CD4-positive, alpha-beta T cell treated with Interleukin-10 for 1 hour (primary cell): ENCODE measurements at regions not wholly inside any gene's neighbourhood (a gene's known extent, or its start where the extent isn't known, plus 50 kb on each side); places are given as distances from the start of the nearest gene placed in this dataset.

Experiments
- DNase-seq: peaks from one replicate; pipeline ENCODE4 v3.0.0-alpha.2; 2020

DNA sequence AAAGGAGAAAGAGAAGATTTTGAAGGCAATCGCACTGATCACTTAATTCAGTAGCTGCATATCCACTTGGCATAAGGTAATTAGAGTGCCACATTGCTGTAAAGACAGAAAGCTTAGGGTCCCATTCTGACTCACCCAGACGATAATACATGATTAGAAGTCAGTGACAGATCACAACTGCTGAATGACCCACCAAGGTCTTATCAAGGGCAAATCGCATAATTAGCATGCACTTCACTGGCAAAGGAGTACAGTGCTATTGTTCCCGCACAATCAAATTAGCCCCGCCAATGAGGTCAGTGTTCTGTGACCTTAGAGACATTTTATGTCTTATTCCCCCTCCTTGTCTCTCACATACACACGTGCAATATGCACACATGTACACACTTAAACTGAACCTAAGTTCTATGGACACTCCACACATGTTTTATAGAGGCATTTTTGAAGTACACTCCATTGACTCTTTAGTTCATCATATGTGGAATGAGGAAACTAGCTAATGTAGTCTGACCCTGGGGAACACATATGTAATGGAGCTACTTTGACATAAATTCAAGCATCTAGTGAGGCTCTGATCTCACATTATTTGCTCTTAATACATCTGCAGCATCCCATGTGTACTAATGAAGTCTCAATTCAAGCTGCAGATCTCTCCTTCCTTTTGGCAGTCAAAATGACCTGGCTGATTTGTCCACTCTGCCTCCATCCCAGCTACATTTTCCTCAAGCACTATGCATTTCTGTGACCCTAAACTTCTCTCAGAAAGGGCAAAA is 673.8 kb upstream of the FANCL start:
- DNase-seq, result no peak

DNA sequence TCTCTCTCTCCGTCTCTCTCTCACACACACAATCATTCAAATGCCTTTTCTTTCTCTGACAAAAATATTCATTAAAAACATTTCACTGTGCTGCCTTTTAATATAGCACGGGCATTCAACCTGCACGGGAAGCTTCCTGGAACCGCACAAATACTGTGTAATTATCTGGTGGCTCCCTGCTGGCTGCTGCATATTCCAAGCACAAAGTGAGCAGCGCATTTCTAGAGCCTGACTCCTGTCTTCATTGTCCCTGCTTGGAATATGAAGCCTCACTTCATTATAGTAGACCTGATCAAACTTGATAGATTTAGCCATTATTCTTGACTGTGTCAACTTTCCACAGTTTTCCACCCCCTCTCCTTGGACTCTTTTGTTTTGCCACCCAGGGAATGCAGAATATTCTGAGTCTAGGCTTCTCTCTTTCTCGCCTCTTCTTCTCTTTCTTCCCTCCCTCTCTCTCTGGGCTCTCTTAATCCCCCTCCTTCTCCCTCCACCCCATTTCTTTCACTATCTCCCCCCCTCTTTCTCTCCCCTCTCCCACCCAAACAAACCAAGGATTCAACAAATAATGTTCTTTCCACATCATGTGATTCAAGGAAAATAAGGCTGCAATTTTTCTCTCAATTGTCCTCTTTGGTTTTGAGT is 672.1 kb upstream of the FANCL start:
- DNase-seq, result no peak

DNA sequence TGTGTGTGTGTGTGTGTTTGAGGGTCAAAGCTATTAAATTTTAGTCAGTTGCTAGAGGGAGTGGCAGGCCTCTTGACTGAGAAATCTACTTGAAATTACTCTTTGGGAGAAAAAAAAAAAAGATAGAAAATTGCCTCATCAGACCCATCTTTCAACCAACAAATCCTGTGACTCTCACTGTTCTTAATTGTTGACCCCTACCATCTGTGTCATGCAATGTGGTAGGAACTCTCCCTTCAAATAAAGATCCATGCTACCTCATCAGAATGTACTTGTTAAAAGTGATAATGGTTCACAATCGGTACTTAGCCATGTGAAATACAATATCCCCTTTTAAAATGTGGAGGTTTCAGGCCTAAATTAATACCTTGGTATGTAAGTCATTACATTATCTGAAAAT is 670.8 kb upstream of the FANCL start:
- DNase-seq, result no peak

DNA sequence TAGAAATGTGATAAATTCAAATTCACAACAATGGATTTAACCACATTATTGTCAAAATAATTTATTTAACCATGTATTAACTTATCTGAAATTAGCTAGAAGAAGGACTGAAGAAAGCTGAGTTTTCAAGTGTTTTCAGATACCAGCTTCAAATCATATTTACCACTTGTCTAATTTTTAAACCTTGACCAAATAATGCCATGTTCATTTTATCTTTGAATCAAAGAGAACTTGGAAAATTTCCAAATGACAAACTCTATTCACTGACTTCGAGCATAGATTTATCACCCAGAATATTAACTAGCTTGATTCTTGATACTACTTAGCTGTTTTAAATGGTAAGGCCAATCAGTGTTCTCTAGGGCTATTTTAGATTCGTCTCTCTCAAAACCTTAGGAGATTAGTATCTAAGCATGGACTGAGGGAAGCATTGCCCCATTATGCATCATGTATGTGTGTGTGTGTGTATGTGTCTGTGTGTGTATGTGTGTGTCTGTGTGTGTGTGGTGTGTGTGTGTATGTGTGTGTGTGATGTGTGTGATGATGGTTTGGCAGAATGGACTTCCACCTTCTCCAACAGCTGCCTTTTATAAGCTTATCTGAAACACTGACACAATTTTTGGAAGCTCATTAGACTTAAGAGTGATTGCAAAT is 667.5 kb upstream of the FANCL start:
- no peak for DNase-seq

DNA sequence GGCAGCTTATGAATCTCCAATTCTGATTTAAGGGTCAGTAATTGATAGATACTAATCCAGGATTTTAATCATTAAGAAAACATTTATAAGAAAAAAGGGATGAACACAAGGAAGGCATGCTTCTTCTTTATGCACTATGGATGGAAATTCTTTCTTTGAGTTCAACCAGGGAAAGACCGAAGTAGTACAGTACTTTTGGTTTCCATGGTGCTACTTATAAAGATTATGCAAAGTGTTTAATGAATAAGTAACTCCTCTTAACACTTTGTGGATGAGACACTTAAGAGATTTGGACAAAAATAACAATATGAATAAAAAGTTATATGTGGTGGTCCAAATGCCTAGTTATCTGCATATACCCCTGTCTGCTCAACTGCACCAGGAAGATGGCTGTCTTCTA is 666.5 kb upstream of the FANCL start:
- no peak for DNase-seq

DNA sequence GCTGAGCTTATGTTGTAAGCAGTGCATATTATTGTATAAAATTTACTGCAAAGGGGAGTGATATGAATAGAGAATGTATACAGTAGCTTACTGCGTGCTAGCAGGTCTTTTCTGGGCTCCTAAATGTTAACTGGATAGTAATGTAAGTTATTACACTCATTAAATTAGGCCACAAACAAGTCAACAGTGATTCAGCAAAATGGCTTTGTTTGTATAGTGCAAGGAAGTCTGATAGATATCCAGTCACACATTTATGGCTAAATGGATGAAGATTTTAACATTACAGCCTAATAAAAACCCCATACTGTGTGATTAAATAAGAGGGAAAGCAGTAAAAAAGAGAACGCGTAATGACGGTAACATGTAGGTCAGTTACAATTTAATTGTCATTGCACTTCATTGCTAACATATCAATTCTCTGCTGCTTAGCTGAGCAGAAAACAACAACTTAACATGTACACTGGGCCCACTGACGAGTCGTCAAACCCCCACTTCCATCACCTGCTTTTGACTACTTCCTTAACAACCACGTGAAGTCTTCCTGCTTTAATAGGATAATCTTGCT is 665.0 kb upstream of the FANCL start:
- DNase-seq, result no peak

DNA sequence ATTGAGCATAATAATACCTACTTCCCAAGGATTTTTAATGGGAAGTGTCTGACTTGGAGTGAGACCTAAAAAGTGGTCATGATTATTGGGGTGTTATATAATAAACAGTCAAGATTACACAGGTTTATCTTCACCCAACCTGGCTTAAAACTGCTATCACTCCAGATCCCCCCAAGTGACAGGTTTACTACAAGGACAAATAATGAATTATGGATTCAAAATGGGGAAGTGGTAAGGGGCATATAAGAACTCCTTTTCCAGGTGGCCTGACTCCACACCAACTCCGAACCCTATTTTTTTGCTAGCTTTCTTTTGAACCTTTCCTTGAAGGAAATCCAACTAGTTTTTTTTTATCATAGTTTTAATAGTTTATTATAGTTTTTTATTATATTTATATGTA is 663.0 kb upstream of the FANCL start:
- DNase-seq, result no peak

DNA sequence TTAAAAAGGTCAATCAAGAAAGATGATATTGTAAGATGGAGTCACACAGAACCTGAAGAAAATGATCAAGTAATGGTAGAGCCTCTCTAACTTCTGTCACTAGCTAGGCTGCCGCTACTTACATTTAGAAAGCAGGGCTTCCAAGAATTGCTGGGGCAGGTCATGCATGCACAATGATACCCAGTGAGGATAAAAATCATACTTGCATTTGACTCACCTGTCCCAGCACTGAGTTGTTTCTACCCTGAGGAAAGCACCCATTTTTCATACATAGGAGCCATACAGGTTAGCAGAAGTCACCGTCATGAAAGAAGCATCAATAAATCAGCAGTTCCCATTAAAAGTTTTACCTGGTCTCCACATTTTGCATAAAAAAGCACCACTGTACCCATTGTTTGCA is 662.3 kb upstream of the FANCL start:
- no peak for DNase-seq

DNA sequence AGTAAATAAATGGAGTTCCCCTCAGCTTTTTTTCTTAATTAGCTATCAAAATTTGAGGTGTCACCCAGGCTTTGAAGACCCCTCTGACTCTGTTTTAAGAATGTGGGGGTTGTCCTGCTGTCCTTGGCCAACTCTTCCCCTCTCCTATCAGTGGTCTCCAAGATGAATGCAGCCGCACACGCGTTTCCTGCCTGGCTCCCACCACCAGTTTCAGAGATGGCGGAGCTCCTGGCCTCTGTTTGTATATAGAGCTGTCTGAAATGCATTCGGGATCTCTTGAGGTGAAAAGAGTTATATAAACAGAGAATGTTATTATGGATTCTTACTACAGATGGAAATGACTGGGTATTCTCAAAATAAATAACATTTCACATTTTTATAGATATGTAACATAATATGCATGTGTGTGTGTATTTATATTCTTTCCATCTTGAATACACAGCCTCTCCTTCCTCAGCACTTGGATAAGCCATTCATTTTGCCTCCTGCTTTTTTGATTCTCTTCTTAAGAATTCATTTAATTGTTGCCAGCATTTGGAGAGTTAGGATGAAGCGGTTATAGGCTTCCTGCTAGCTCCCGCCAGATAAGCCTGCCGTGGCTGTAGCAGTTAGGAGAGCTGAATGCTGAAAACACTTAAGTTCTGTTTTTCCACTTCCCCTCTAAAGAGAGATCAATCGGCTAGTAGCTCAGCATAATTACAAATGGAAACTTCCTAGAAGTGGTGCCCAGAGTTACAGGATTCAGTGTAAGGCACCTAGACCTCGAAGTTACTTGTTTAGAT is 659.3 kb upstream of the FANCL start:
- no peak for DNase-seq

DNA sequence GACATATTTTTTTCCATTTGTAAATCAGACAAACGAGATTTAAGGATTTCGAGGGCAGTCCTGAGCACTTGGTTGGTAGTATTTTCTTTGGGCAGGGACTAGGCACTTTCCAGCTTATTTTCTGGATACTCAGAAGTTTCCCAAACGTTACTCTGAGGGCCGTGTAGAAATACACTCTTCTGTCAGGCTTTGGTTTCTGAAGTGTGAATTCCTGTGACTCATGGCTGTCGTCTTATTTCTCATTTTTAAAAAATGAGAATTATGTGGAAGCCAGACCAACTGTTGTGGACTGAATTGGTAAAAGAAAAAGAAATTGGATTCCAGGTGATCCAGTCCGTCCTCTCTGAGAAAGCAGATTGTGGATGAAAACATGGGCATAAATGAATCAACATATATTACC is 658.6 kb upstream of the FANCL start:
- DNase-seq, result no peak

DNA sequence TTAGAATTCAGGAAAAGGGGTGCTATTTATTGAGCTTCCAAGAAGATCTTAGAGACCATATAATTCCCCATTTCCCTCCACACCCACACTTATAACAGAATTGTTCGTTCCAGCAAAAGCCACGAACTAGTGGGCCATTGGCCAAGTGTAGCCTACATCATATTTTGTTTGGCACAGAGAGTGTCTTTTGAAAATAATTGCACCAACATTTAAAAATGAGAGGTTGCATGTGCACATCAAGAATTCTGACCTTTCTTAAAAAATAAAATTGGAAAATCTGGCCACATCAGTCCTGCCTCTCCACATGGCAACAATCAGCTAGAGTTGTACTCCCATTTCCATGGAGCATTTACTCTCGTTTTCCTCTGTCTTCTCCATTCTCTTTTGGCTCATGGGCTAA is 655.5 kb upstream of the FANCL start:
- no peak for DNase-seq

DNA sequence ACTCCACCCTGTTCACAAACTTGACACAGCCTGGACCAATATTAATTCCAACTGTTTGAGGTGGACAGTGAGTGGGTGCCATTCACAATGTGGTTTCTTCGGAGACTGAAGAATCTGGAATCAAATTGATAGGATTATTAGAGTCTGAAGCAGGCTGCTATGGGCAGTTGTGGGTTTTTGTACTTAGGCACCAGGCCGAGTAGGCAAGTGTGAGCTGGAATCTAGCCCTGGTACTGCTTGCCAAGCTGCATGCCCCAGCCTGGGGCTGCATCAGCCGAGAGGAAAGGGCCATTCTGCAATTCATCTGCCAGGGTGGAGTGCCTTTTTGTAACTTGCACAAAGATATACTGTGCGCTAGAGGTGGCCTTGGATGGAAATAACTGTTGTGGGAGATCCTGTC is 654.7 kb upstream of the FANCL start:
- DNase-seq, result no peak

DNA sequence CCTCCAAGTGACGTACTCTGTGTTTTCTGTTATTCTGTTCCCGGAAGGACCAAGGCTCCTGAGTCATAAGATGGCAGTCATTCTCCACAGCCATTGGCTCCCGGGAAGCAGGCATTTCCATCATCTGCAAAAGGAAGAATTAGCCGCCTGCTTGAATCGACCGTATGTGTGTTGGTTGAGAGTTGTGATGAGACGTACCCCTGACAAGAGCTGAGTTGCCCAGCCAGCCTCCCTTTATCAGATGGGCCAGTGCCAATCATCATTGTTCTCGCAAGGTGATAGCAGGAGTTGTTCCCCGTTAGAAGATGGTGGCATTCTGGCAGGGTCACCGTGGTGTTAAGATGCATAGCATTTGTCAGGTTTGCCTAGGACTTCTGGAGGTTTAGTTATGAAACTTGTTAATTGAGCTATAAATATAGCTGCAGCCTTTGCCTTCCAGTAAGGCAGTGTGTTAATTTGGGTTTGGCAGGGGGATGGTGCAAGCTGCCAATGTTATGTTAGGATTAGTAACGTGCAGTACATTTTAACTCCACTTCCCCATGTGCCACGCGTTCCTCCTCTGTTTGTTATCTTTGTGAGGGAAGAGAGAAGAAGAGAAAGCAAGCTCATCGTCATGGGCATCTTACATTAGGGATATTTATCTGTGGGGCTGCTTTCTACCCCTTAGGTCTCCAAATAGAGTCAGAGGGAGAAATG is 652.7 kb upstream of the FANCL start:
- no peak for DNase-seq

DNA sequence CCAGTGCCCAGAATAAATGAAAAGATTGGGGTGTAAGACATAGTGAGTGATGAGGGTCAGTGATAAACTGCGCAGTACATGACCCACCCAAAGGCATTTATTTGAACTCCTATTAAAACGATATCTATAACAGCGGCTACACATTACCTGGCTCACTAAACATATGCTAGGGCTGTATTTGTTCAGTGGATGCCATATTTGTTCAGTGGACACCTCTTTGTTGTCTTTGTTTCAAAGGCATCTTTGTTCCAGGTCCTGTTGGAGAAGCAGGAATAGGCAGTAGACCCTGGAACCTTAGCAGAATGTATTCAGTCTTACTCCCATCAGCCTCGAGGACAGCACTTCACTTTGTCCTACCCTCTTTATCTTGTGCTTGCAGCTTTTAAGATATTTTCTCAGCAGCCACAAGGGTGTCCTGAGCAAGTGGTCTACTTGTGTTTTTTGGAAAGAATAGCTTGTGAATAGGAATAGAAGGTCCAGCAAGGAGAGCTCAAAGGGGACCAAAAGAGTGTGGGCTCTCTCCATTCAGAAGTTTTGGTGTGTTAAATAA is 650.8 kb upstream of the FANCL start:
- DNase-seq, result no peak

DNA sequence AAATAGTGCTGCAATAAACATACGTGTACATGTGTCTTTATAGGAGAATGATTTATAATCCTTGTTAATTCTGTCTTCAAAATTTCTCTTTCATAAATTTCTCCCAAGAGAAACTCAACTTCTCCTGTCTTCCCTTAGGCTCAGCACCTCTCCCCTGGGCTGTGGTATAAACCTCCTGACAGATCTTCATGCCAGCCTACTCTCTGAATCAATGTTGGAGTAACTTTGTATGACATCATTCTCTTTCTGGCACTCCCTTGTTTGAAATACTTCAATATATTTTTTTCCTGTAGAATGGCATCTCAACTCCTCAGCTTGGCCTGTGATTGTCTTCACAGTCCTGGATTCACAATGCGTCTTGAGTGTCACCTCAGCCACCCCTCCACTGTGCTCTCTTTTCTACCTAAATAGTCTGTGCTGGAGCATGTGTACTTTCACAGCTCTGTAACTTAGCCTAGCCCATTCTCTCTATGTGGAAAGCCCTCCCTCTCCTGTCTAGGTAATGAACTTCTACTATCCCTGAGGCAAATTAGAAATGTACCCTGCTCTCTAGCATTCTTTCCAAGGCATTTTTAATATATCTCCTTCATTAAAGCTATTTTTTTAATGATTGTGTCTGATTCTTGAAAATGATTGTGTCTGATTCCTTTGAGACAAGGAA is 649.9 kb upstream of the FANCL start:
- no peak for DNase-seq

DNA sequence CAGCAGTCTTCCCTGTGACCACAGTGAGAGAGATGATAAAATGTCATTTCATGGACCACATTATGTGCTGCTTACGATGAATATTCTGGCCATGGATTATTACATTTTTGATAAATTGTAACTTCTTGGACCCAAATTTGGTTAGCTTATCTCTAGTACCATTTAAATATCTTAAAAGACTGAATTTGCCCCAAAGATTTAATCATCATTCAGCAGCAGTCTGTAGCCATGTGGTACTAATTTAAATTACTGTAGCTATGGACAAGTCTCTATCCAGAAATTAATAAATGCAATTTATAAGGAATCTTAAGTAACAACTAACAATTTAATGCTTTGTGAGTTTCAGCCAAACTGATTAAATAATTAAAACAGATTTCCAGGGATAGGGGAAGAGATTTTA is 644.9 kb upstream of the FANCL start:
- no peak for DNase-seq

DNA sequence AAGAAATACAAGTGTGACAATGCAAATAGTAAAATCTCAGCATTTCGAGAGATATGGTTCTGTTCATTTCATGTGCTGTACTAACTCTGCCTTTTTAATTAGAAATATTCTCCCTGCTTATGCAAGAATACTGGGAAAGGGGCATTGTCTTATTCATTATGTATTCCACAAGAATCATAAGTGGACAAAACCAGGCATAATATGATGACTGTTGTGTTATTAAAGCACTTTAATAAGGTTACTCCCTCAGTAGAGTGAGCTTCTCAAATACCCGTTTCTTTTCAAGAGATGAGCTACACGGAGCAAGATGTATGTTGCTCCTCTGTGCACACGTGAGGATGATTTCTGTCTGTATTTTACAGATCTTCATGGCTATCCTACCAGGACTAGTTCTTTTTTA is 638.7 kb upstream of the FANCL start:
- DNase-seq, result no peak

DNA sequence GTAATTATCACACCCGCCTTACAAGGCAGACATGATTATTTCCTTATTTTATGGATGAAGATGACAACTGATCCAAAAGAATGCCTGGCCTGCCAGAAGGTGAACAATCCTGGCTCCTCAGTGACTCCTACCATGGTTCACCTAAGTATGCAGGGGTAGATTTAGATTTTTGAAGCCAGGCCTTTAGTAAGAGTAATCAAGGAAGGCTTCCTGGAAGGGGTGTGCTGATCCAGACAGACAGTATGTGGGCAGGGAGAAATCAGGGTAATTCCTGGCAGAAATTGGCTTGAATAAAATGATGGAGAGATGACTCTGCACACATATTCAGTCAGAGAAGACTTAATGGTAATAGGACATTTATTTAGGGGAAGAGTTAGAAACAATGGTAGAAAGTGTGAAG is 637.7 kb upstream of the FANCL start:
- no peak for DNase-seq

DNA sequence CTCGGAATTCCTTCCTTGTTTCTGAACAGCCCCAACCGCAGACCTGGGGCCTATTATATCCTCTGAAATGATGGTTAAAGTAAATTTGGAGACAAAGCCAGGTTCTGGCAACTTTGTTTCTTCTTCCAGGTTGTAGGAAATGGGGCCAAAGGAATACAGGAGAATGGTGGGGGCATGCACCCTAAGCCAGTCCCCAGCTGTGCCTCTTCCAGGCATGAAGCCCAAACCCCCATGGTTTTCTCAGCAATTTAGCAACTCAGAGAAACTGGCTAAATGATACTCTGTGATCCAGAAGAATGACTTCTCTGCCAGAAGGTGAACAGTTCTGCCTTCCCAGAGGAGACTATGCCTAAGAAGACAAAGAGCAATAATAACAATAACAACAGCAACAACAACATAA is 635.0 kb upstream of the FANCL start:
- no peak for DNase-seq

DNA sequence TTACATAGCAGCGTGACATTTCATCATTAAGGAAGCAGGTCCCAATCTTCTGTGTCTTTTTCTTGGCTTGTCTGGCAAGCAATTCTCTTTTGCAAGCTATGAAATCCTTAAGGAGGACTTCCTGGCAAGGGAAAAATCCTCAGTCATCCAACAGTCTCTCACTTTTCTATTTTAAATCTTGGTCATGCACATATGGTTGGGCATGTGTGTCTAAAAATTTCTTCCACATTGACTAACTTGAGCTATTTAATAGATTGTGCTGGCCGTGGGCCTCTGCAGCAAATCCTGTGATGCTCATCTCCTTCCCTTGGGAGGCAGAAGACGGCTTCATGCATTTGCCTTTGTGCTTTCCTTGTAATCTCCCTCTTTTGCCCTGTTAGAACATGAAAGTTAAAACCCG is 634.3 kb upstream of the FANCL start:
- no peak for DNase-seq

DNA sequence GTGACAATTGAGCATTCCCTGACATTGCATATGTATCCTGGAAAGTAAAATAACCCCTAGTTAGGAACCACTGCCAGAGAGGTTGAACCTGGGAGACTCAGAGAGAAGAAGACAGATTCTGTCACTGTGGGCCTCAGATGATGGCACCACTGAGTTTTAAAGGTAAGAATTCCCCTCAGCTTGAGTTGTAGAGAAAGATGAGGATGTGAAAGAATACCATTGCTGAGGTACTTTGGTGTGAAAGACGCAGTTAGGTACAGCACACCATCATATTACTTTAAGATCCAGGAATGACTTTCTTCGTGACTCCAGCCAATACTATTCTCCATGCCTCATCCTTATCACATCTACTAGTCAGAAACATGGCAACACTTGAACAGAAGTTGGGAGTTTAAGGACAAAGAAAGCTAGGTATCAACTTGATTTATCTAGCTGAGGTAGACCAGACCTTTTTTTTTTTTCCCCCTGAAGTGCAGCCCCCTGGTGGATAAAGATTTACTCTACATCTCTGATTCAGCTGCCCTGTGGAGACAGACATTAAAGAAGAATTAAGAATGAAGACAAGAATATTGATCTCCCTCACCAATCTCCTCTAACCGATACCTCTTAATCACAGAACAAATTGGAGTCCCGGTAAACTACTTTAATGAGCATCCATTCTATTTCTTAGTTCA is 630.5 kb upstream of the FANCL start:
- no peak for DNase-seq
